SK-N-SH (cell line): ENCODE measurements at regions not wholly inside any gene's neighbourhood (a gene's known extent, or its start where the extent isn't known, plus 50 kb on each side); places are given as distances from the start of the nearest gene placed in this dataset.
A peak's percentile ranks its signal among the peaks of the same experiment; 100 is the strongest.

ENCODE experiments used
- CTCF ChIA-PET: fragments of 300-600, 350-600 bp; formaldehyde crosslinking; extraction: SDS; loops from one replicate; lab custom pipeline; 2021; lab: Yijun Ruan, JAX
- POLR2A ChIA-PET: fragments of 350-600 bp; sonication (Branson Sonifier 250); formaldehyde crosslinking; extraction: SDS; loops from one replicate; lab custom pipeline; 2020; ENCODE audit warnings: antibody characterized with exemption, inconsistent platforms; lab: Yijun Ruan, JAX
- DNase-seq: peaks from one replicate; pipeline ENCODE4 v3.0.0; 2012
- H2AFZ ChIP-seq: fragments of 200-600 bp; sonication (generic); 2 replicates; pipeline ENCODE4 v1.8.1; 2016; ENCODE audit warnings: antibody characterized with exemption, mild to moderate bottlenecking, low read depth
- H3F3A ChIP-seq: fragments of 200-600 bp; sonication (generic); replicated peaks from 2 replicates; pipeline ENCODE3; 2016; ENCODE audit warnings: antibody characterized with exemption, mild to moderate bottlenecking; ENCODE audit not compliant: insufficient read depth
- H3K27ac ChIP-seq, 2 experiments: fragments of 200-500 bp in 1 of 2; fragments of 200-600 bp in 1 of 2; sonication (Bioruptor generic) in 1 of 2; sonication (generic), shearing (Covaris generic) in 1 of 2; 2 replicates each; pipeline versions ENCODE4 v1.5.1 to v1.6.1; 2014 to 2016; ENCODE audit warnings: low read depth in 2 of 2, inconsistent platforms in 1 of 2, low read length in 1 of 2, mild to moderate bottlenecking in 1 of 2, mixed read lengths in 1 of 2
- H3K27me3 ChIP-seq: fragments of 200-600 bp; sonication (generic), shearing (Covaris generic); 2 replicates; pipeline ENCODE4 v1.6.1; 2016; ENCODE audit warnings: mixed run types; ENCODE audit not compliant: insufficient read depth
- H3K36me3 ChIP-seq, 2 experiments: fragments of 200-500 bp in 1 of 2; fragments of 200-600 bp in 1 of 2; sonication (Bioruptor generic) in 1 of 2; sonication (generic) in 1 of 2; replicated peaks in 1 of 2; 2 replicates each; pipeline versions ENCODE3 to v1.5.1; 2014 to 2016; ENCODE audit warnings: low read length in 1 of 2, mild to moderate bottlenecking in 1 of 2; ENCODE audit not compliant: insufficient read depth in 2 of 2, control insufficient read depth in 1 of 2
- H3K4me1 ChIP-seq, 2 experiments: fragments of 200-500 bp in 1 of 2; fragments of 200-600 bp in 1 of 2; sonication (Bioruptor generic) in 1 of 2; sonication (generic), shearing (Covaris generic) in 1 of 2; 2 replicates each; pipeline versions ENCODE4 v1.5.1 to v1.6.1; 2014 to 2016; ENCODE audit warnings: low read depth in 1 of 2, low read length in 1 of 2, mixed run types in 1 of 2; ENCODE audit not compliant: insufficient read depth in 2 of 2, control insufficient read depth in 1 of 2
- H3K4me2 ChIP-seq: fragments of 200-600 bp; sonication (generic), shearing (Covaris generic); 2 replicates; pipeline ENCODE4 v1.6.1; 2017; ENCODE audit warnings: mixed run types
- H3K4me3 ChIP-seq, 2 experiments: fragments of 200-500 bp in 1 of 2; fragments of 200-600 bp in 1 of 2; sonication (Bioruptor generic) in 1 of 2; sonication (generic), shearing (Covaris generic) in 1 of 2; 2 replicates each; pipeline versions ENCODE4 v1.5.1 to v1.8.1; 2014 to 2016; ENCODE audit warnings: low read depth in 2 of 2, inconsistent platforms in 1 of 2, low read length in 1 of 2, mild to moderate bottlenecking in 1 of 2, mixed read lengths in 1 of 2, moderate library complexity in 1 of 2
- H3K79me2 ChIP-seq: fragments of 200-600 bp; sonication (generic); 2 replicates; pipeline ENCODE4 v1.8.1; 2017; ENCODE audit warnings: mild to moderate bottlenecking; ENCODE audit not compliant: insufficient read depth
- H3K9ac ChIP-seq: fragments of 200-600 bp; sonication (generic); 2 replicates; pipeline ENCODE4 v1.6.1; 2017; ENCODE audit warnings: mixed run types
- H3K9me2 ChIP-seq: fragments of 200-600 bp; sonication (generic); 2 replicates; pipeline ENCODE4 v1.6.1; 2017; ENCODE audit warnings: mixed run types
- H3K9me3 ChIP-seq: fragments of 200-600 bp; sonication (generic); 2 replicates; pipeline ENCODE4 v1.6.1; 2017; ENCODE audit warnings: mixed run types, mild to moderate bottlenecking, moderate library complexity
- H4K20me1 ChIP-seq: fragments of 200-600 bp; sonication (generic); 2 replicates; pipeline ENCODE4 v1.6.1; 2017; ENCODE audit warnings: mild to moderate bottlenecking, mixed run types; ENCODE audit not compliant: insufficient read depth
- CHD2 ChIP-seq: fragments of 150-350 bp; IDR thresholded peaks from 2 replicates; pipeline ENCODE4 v1.6.1; 2018; ENCODE audit warnings: low read length; ENCODE audit not compliant: partially characterized antibody
- ELF1 ChIP-seq: IDR thresholded peaks from 2 replicates; pipeline ENCODE4 v1.4.0; 2012
- EZH2phosphoT487 ChIP-seq: fragments of 200-600 bp; sonication (generic); IDR thresholded peaks from 2 replicates; pipeline ENCODE4 v1.6.1; 2017; ENCODE audit warnings: low read depth, mixed run types, mild to moderate bottlenecking, antibody characterized with exemption, moderate library complexity, borderline replicate concordance
- FOSL2 ChIP-seq: IDR thresholded peaks from 2 replicates; pipeline ENCODE4 v1.4.0; 2012; ENCODE audit warnings: low read depth, mild to moderate bottlenecking, moderate library complexity, borderline replicate concordance
- FOXJ3 ChIP-seq: sonication (generic); formaldehyde crosslinking; IDR thresholded peaks from 2 replicates; pipeline ENCODE4 v1.5.1; 2020; ENCODE audit warnings: mild to moderate bottlenecking, missing genetic modification reagents
- FOXM1 ChIP-seq: IDR thresholded peaks from 2 replicates; pipeline ENCODE4 v1.4.0; 2012; ENCODE audit warnings: low read depth, mild to moderate bottlenecking
- GATA2 ChIP-seq: sonication (generic); formaldehyde crosslinking; IDR thresholded peaks from 2 replicates; pipeline ENCODE4 v1.5.0; 2020; ENCODE audit warnings: mild to moderate bottlenecking, missing genetic modification reagents
- JUND ChIP-seq: IDR thresholded peaks from 2 replicates; pipeline ENCODE4 v1.4.0; 2012
- MEF2A ChIP-seq: IDR thresholded peaks from 2 replicates; pipeline ENCODE4 v1.4.0; 2012; ENCODE audit warnings: low read depth, borderline replicate concordance
- NFIC ChIP-seq: IDR thresholded peaks from 2 replicates; pipeline ENCODE4 v1.4.0; 2012; ENCODE audit warnings: borderline replicate concordance
- NRF1 ChIP-seq: IDR thresholded peaks from 2 replicates; pipeline ENCODE4 v1.6.1; 2012; ENCODE audit warnings: low read depth, mild to moderate bottlenecking, low read length
- POLR2AphosphoS5 ChIP-seq: IDR thresholded peaks from 2 replicates; pipeline ENCODE4 v1.6.1; 2012; ENCODE audit warnings: low read depth, low read length
- RAD21 ChIP-seq: IDR thresholded peaks from 2 replicates; pipeline ENCODE4 v1.6.1; 2012; ENCODE audit warnings: mild to moderate bottlenecking, low read length
- RCOR1 ChIP-seq: fragments of 150-350 bp; IDR thresholded peaks from 2 replicates; pipeline ENCODE4 v1.6.1; 2017; ENCODE audit warnings: antibody characterized with exemption, low read length
- RFX5 ChIP-seq: IDR thresholded peaks from 2 replicates; pipeline ENCODE4 v1.6.1; 2012; ENCODE audit warnings: mild to moderate bottlenecking, improper control_type of control experiment, low read length
- RXRA ChIP-seq: IDR thresholded peaks from 2 replicates; pipeline ENCODE4 v1.4.0; 2012; ENCODE audit warnings: low read depth, mild to moderate bottlenecking, borderline replicate concordance
- SIN3A ChIP-seq: IDR thresholded peaks from 2 replicates; pipeline ENCODE4 v1.6.1; 2012; ENCODE audit warnings: low read depth, mild to moderate bottlenecking, low read length, moderate library complexity, borderline replicate concordance
- SMC3 ChIP-seq: IDR thresholded peaks from 2 replicates; pipeline ENCODE4 v1.6.1; 2012; ENCODE audit warnings: low read depth, low read length, improper control_type of control experiment
- TCF12 ChIP-seq: IDR thresholded peaks from 2 replicates; pipeline ENCODE4 v1.4.0; 2012
- TEAD4 ChIP-seq: IDR thresholded peaks from 2 replicates; pipeline ENCODE4 v1.4.0; 2012; ENCODE audit warnings: mild to moderate bottlenecking, borderline replicate concordance; ENCODE audit not compliant: insufficient read depth
- YY1 ChIP-seq: IDR thresholded peaks from 2 replicates; pipeline ENCODE4 v1.4.0; 2012; ENCODE audit warnings: low read depth, mild to moderate bottlenecking
- TF ChIP-seq, protein P1 (sequence below): IDR thresholded peaks from 2 replicates; pipeline ENCODE4 v1.6.1; 2012; ENCODE audit warnings: mild to moderate bottlenecking, low read depth, low read length, moderate library complexity
- TF ChIP-seq, protein P2 (sequence below): IDR thresholded peaks from 2 replicates; pipeline ENCODE4; 2012
- TF ChIP-seq, protein P3 (sequence below): IDR thresholded peaks from 2 replicates; pipeline ENCODE4 v1.4.0; 2012; ENCODE audit warnings: low read depth
- TF ChIP-seq, protein P4 (sequence below): fragments of 150-350 bp; IDR thresholded peaks from 2 replicates; pipeline ENCODE4 v1.6.1; 2016; ENCODE audit warnings: mild to moderate bottlenecking, low read depth, low read length
- TF ChIP-seq, protein P5 (sequence below): fragments of 200-600 bp; sonication (generic); IDR thresholded peaks from 2 replicates; pipeline ENCODE4 v1.6.1; 2017; ENCODE audit warnings: antibody characterized with exemption, mild to moderate bottlenecking, moderate library complexity
- TF ChIP-seq, protein P6 (sequence below): fragments of 150-350 bp; IDR thresholded peaks from 2 replicates; pipeline ENCODE4 v1.6.1; 2017; ENCODE audit warnings: antibody characterized with exemption, low read length, low read depth, borderline replicate concordance

DNA sequence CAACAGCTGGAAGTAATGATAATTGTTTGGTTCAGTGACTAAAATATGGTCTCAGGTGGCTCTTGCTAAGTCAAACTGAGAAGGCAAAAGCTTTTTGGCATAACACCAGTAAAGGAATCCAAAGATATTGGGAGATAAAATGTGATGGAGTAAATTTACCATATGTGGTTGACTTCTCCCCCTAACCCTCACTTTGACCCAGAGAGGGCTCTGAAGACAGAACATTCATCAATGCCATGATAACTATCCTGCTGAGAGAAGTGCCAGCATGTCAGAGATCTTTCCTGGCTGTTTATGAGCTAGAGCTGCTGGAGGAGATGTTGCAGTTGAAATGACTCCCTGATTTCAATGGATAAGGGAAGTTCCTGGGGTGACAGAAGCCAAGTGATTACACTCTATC lies 213.4 kb downstream of the SPCS3 start:
- no peak for DNase-seq
- TF ChIP-seq RCOR1 (no peak), RAD21 (no peak), MEF2A (no peak), JUND (0 out of 2 replicates have a peak, but pooled peaks have one; percentile 24), GATA2 (CRISPR knock-in tag) (no peak), RFX5 (no peak), EZH2phosphoT487 (no peak), POLR2AphosphoS5 (no peak), TEAD4 (no peak), FOXJ3 (CRISPR knock-in tag) (no peak), FOXM1 (no peak), SMC3 (no peak), NRF1 (no peak), CHD2 (no peak), RXRA (peak; percentile 25; the same call in 1 of the 2 replicates), YY1 (no peak), SIN3A (no peak), NFIC (peak; percentile 50; the same call in 1 of the 2 replicates), ELF1 (no peak), TCF12 (peak; percentile 41; the same call in 1 of the 2 replicates), FOSL2 (no peak)
- TF ChIP-seq, protein P1, sequence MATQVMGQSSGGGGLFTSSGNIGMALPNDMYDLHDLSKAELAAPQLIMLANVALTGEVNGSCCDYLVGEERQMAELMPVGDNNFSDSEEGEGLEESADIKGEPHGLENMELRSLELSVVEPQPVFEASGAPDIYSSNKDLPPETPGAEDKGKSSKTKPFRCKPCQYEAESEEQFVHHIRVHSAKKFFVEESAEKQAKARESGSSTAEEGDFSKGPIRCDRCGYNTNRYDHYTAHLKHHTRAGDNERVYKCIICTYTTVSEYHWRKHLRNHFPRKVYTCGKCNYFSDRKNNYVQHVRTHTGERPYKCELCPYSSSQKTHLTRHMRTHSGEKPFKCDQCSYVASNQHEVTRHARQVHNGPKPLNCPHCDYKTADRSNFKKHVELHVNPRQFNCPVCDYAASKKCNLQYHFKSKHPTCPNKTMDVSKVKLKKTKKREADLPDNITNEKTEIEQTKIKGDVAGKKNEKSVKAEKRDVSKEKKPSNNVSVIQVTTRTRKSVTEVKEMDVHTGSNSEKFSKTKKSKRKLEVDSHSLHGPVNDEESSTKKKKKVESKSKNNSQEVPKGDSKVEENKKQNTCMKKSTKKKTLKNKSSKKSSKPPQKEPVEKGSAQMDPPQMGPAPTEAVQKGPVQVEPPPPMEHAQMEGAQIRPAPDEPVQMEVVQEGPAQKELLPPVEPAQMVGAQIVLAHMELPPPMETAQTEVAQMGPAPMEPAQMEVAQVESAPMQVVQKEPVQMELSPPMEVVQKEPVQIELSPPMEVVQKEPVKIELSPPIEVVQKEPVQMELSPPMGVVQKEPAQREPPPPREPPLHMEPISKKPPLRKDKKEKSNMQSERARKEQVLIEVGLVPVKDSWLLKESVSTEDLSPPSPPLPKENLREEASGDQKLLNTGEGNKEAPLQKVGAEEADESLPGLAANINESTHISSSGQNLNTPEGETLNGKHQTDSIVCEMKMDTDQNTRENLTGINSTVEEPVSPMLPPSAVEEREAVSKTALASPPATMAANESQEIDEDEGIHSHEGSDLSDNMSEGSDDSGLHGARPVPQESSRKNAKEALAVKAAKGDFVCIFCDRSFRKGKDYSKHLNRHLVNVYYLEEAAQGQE, result no peak
- TF ChIP-seq, protein P2, sequence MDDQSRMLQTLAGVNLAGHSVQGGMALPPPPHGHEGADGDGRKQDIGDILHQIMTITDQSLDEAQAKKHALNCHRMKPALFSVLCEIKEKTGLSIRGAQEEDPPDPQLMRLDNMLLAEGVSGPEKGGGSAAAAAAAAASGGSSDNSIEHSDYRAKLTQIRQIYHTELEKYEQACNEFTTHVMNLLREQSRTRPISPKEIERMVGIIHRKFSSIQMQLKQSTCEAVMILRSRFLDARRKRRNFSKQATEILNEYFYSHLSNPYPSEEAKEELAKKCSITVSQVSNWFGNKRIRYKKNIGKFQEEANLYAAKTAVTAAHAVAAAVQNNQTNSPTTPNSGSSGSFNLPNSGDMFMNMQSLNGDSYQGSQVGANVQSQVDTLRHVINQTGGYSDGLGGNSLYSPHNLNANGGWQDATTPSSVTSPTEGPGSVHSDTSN, result peak; percentile 59
- TF ChIP-seq, protein P3, sequence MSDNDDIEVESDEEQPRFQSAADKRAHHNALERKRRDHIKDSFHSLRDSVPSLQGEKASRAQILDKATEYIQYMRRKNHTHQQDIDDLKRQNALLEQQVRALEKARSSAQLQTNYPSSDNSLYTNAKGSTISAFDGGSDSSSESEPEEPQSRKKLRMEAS, result no peak
- TF ChIP-seq, protein P4, sequence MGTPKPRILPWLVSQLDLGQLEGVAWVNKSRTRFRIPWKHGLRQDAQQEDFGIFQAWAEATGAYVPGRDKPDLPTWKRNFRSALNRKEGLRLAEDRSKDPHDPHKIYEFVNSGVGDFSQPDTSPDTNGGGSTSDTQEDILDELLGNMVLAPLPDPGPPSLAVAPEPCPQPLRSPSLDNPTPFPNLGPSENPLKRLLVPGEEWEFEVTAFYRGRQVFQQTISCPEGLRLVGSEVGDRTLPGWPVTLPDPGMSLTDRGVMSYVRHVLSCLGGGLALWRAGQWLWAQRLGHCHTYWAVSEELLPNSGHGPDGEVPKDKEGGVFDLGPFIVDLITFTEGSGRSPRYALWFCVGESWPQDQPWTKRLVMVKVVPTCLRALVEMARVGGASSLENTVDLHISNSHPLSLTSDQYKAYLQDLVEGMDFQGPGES, result no peak
- TF ChIP-seq, protein P5, sequence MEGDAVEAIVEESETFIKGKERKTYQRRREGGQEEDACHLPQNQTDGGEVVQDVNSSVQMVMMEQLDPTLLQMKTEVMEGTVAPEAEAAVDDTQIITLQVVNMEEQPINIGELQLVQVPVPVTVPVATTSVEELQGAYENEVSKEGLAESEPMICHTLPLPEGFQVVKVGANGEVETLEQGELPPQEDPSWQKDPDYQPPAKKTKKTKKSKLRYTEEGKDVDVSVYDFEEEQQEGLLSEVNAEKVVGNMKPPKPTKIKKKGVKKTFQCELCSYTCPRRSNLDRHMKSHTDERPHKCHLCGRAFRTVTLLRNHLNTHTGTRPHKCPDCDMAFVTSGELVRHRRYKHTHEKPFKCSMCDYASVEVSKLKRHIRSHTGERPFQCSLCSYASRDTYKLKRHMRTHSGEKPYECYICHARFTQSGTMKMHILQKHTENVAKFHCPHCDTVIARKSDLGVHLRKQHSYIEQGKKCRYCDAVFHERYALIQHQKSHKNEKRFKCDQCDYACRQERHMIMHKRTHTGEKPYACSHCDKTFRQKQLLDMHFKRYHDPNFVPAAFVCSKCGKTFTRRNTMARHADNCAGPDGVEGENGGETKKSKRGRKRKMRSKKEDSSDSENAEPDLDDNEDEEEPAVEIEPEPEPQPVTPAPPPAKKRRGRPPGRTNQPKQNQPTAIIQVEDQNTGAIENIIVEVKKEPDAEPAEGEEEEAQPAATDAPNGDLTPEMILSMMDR, result no peak
- TF ChIP-seq, protein P6, sequence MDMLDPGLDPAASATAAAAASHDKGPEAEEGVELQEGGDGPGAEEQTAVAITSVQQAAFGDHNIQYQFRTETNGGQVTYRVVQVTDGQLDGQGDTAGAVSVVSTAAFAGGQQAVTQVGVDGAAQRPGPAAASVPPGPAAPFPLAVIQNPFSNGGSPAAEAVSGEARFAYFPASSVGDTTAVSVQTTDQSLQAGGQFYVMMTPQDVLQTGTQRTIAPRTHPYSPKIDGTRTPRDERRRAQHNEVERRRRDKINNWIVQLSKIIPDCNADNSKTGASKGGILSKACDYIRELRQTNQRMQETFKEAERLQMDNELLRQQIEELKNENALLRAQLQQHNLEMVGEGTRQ, result no peak

More for the DNA sequence above, 213.4 kb downstream of the SPCS3 start:
- no peak overlapping the region for H3K4me3 ChIP-seq
- H3K9me3 ChIP-seq, result no peaks in the 10 kb centered on the region
- ChIA-PET POLR2A (no interaction called here), CTCF (interaction anchor here (0.6 kb wide), 1 partner anchor 596 kb away, joined by 3 read pairs; no protein-coding TSS in a partner anchor)
- peaks cover 8% of the 10 kb centered on the region for H3F3A ChIP-seq
- no peaks in the 10 kb centered on the region; the same call in 1 of the 2 replicates for H3K27me3 ChIP-seq
- peaks cover 0 to 3% of the 10 kb centered on the region in 2 experiments; a peak in 2 of 4 replicates for H3K4me1 ChIP-seq
- no peaks in the 10 kb centered on the region for H3K79me2 ChIP-seq
- no peak overlapping the region for H3K9ac ChIP-seq
- no peaks in the 10 kb centered on the region for H3K36me3 ChIP-seq
- no peaks in the 10 kb centered on the region for H4K20me1 ChIP-seq
- no peak overlapping the region for H2AFZ ChIP-seq
- H3K9me2 ChIP-seq, result no peaks in the 10 kb centered on the region
- peak overlapping the region in 1 of 2 experiments; percentile 79; a peak in 1 of 4 replicates for H3K27ac ChIP-seq
- H3K4me2 ChIP-seq, result no peak overlapping the region
